ENCODE measurements at regions not wholly inside any gene's neighbourhood (a gene's known extent, or its start where the extent isn't known, plus 50 kb on each side); places are given as distances from the start of the nearest gene placed in this dataset.

DNA sequence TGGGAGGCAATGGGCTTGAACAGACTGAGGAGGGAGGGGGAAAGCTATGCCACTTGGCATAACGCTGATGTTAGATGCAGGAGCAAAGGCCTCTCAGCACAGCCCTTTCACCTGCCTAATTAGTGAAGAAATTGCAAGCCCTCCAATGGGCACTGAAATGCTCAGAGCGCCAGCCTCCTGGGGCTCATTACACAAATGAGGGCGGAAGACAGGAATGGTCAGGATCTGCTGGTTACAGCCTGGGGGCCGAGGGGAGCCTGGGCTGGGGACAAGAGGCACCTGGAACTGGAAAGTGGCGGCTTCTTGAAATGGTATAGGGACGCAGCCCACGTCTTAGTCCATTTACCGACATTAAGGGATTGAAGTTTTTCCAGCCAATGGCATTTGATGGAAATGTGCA is 50.2 kb upstream of the PLET1 start:
- TF ChIP-seq SIN3A (IDR thresholded peaks at IDR 0.05; ENCODE audit: low read depth): no peak
- TF ChIP-seq EZH2phosphoT487 (IDR thresholded peaks at IDR 0.05; ENCODE audit: borderline replicate concordance): no peak
- TF ChIP-seq ELF1 (IDR thresholded peaks at IDR 0.05; ENCODE audit: borderline replicate concordance, low read depth): no peak
- TF ChIP-seq SRF (IDR thresholded peaks at IDR 0.05; ENCODE audit: low read depth): no peak
- TF ChIP-seq, protein P1, sequence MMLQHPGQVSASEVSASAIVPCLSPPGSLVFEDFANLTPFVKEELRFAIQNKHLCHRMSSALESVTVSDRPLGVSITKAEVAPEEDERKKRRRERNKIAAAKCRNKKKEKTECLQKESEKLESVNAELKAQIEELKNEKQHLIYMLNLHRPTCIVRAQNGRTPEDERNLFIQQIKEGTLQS (IDR thresholded peaks at IDR 0.05): no peak
- TF ChIP-seq, protein P2, sequence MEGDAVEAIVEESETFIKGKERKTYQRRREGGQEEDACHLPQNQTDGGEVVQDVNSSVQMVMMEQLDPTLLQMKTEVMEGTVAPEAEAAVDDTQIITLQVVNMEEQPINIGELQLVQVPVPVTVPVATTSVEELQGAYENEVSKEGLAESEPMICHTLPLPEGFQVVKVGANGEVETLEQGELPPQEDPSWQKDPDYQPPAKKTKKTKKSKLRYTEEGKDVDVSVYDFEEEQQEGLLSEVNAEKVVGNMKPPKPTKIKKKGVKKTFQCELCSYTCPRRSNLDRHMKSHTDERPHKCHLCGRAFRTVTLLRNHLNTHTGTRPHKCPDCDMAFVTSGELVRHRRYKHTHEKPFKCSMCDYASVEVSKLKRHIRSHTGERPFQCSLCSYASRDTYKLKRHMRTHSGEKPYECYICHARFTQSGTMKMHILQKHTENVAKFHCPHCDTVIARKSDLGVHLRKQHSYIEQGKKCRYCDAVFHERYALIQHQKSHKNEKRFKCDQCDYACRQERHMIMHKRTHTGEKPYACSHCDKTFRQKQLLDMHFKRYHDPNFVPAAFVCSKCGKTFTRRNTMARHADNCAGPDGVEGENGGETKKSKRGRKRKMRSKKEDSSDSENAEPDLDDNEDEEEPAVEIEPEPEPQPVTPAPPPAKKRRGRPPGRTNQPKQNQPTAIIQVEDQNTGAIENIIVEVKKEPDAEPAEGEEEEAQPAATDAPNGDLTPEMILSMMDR (IDR thresholded peaks at IDR 0.05 in 2 of 3, conservative IDR thresholded peaks at IDR 0.05 in 1 of 3; ENCODE audit: borderline replicate concordance in 1 of 3, insufficient read depth in 1 of 3, low read depth in 2 of 3, low read length in 2 of 3): no peak
- TF ChIP-seq ZNF274 (IDR thresholded peaks at IDR 0.05; ENCODE audit: low read depth, low read length): no peak
- TF ChIP-seq SP1 (IDR thresholded peaks at IDR 0.05; ENCODE audit: low read depth): no peak
- no peak for TF ChIP-seq POLR2A (IDR thresholded peaks at IDR 0.05; ENCODE audit: borderline replicate concordance, extremely low read depth, insufficient read depth, insufficient read length)
- no peaks in the 10 kb centered on the region for H3K9me2 ChIP-seq (ENCODE audit: insufficient read depth)
- H3K4me2 ChIP-seq (ENCODE audit: low read length): no peak overlapping the region
- H3K27me3 ChIP-seq (ENCODE audit: insufficient read depth, low read length): no peaks in the 10 kb centered on the region
- no peak overlapping the region for H3K9ac ChIP-seq (ENCODE audit: low read length)
- ChIA-PET CTCF (no interaction called here), RAD21 (ENCODE audit: low non-redundant PET in 1 of 2, low total read pairs in 2 of 2, uncharacterized antibody in 2 of 2, unreplicated experiment in 2 of 2) (no interaction called here), POLR2A (no interaction called here)
- no peaks in the 10 kb centered on the region for H3K4me1 ChIP-seq (ENCODE audit: control insufficient read depth in 1 of 2, insufficient read depth in 2 of 2, low read length in 2 of 2)
- no TSS peak for BruUV-seq (replicated peaks)
- no peak for ATAC-seq
- H3K79me2 ChIP-seq (ENCODE audit: insufficient read depth, low read length): no peaks in the 10 kb centered on the region
- H3K36me3 ChIP-seq (ENCODE audit: control insufficient read depth in 1 of 2, insufficient read depth in 2 of 2, low read length in 2 of 2): no peaks in the 10 kb centered on the region
- no peak for DNase-seq (ENCODE audit: low read depth, low spot score)
- no peak overlapping the region for H3K27ac ChIP-seq (ENCODE audit: low read depth, low read length)
- no peaks in the 10 kb centered on the region for H4K20me1 ChIP-seq (ENCODE audit: insufficient read depth)
- no peak overlapping the region for H3K4me3 ChIP-seq (replicated peaks in 1 of 2; ENCODE audit: low read depth in 1 of 2, low read length in 2 of 2)
- intact Hi-C loops (cut with micrococcal nuclease): no loop called here
- no peak overlapping the region for H2AFZ ChIP-seq (ENCODE audit: low read depth, low read length, poor library complexity, severe bottlenecking)
- 0 out of 4 replicates have a peak, but pooled peaks cover 0 to 3% of the 10 kb centered on the region in 2 experiments for H3K9me3 ChIP-seq (ENCODE audit: control insufficient read depth in 1 of 2, insufficient read depth in 1 of 2, low read depth in 1 of 2, low read length in 2 of 2)

Data from HCT116 (cell line).